Testis (tissue), 2 donors: ENCODE measurements at regions not wholly inside any gene's neighbourhood (a gene's known extent, or its start where the extent isn't known, plus 50 kb on each side); places are given as distances from the start of the nearest gene placed in this dataset.

Source experiments
- DNase-seq: peaks from one replicate; pipeline ENCODE4 v3.0.0-alpha.2; 2019
- H3K27ac ChIP-seq, 2 donors: fragments of 200-600 bp; sonication (generic); one replicate each; pipeline ENCODE4 v1.5.1; 2019
- H3K27me3 ChIP-seq: fragments of 200-600 bp; sonication (generic); one replicate; pipeline ENCODE4 v1.5.1; 2019
- H3K36me3 ChIP-seq: fragments of 200-600 bp; sonication (generic); one replicate; pipeline ENCODE4 v1.5.1; 2017; ENCODE audit warnings: low read depth; ENCODE audit errors: missing control alignments
- H3K4me1 ChIP-seq: fragments of 200-600 bp; sonication (generic); one replicate; pipeline ENCODE4 v1.5.1; 2019
- H3K4me3 ChIP-seq, 2 donors: fragments of 200-600 bp; sonication (generic); one replicate each; pipeline ENCODE4 v1.5.1; 2017 to 2019
- H3K9me3 ChIP-seq: fragments of 200-600 bp; sonication (generic); one replicate; pipeline ENCODE4 v1.5.1; 2017
- CTCF ChIP-seq, 3 experiments: fragments of 450-650 bp in 2 of 3; fragments of 200-600 bp in 1 of 3; sonication (generic) in 1 of 3; IDR thresholded peaks; one replicate each; pipeline ENCODE4 v1.5.1; 2016 to 2019; ENCODE audit warnings: antibody characterized with exemption in 3 of 3, mild to moderate bottlenecking in 2 of 3, moderate library complexity in 1 of 3
- POLR2A ChIP-seq: fragments of 450-650 bp; IDR thresholded peaks from one replicate; pipeline ENCODE4 v1.6.1; 2017; ENCODE audit warnings: antibody characterized with exemption, mild to moderate bottlenecking, moderate library complexity
- WGBS, 2 donors: methylation state at CpG; one replicate each; pipeline ENCODE4 v1.1.5; 2018; 5-methylcytosine and 5-hydroxymethylcytosine counted together
- intact Hi-C: fragments of 100-400 bp; cut with DNase I; formaldehyde crosslinking; loops from one replicate; pipeline ENCODE4 v1.15.1; 2023; ENCODE audit warnings: low total_unique reads

GRCh38 chr5:173742432-173742816 lies 126.0 kb upstream of the BOD1 start:
- no peaks in the 10 kb centered on the region for H3K27me3 ChIP-seq
- no peak overlapping the region for H3K27ac ChIP-seq
- no peak for DNase-seq
- no peaks in the 10 kb centered on the region for H3K4me1 ChIP-seq
- WGBS, 2 donors: 85 to 86% methylated on average over 3 of the region's 3 CpGs
- intact Hi-C loops: no loop called here
- no peaks in the 10 kb centered on the region for H3K36me3 ChIP-seq
- H3K4me3 ChIP-seq: no peak overlapping the region
- H3K9me3 ChIP-seq: no peaks in the 10 kb centered on the region
- no peak for TF ChIP-seq CTCF (IDR thresholded peaks at IDR 0.05)
- TF ChIP-seq POLR2A: no peak

GRCh38 chr5:173743641-173744343 lies 127.3 kb upstream of the BOD1 start:
- Histone ChIP-seq H3K9me3 (no peaks in the 10 kb centered on the region), H3K4me1 (no peaks in the 10 kb centered on the region), H3K27me3 (no peaks in the 10 kb centered on the region), H3K4me3 (no peak overlapping the region), H3K36me3 (no peaks in the 10 kb centered on the region), H3K27ac (no peak overlapping the region)
- no peak for DNase-seq
- intact Hi-C loops: no loop called here
- TF ChIP-seq CTCF (IDR thresholded peaks at IDR 0.05) (no peak), POLR2A (no peak)
- WGBS, 2 donors: 84 to 91% methylated on average over 9 of the region's 9 CpGs

- whole genome bisulfite sequencing, 2 donors: 67 to 70% methylated on average over 8 of the region's 8 CpGs
- no peak for DNase-seq
- intact Hi-C loops: no loop called here
- Histone ChIP-seq H3K4me1 (no peaks in the 10 kb centered on the region), H3K36me3 (no peaks in the 10 kb centered on the region), H3K9me3 (no peaks in the 10 kb centered on the region), H3K27ac (no peak overlapping the region), H3K27me3 (no peaks in the 10 kb centered on the region), H3K4me3 (no peak overlapping the region)
- no peak for TF ChIP-seq POLR2A
- TF ChIP-seq CTCF (IDR thresholded peaks at IDR 0.05): no peak
Measured at GRCh38 chr5:173744551-173744950, 128.1 kb upstream of the BOD1 start.

- DNase-seq: no peak
- no peaks in the 10 kb centered on the region for H3K9me3 ChIP-seq
- WGBS, 2 donors: 86 to 100% methylated on average over 1 to 4 of the region's 4 CpGs
- no peak overlapping the region for H3K4me3 ChIP-seq
- intact Hi-C loops: no loop called here
- H3K36me3 ChIP-seq: no peaks in the 10 kb centered on the region
- no peaks in the 10 kb centered on the region for H3K27me3 ChIP-seq
- no peaks in the 10 kb centered on the region for H3K4me1 ChIP-seq
- no peak for TF ChIP-seq POLR2A
- no peak overlapping the region for H3K27ac ChIP-seq
Measured at GRCh38 chr5:173745123-173745522, 128.7 kb upstream of the BOD1 start.

- intact Hi-C loops: no loop called here
- no peaks in the 10 kb centered on the region for H3K9me3 ChIP-seq
- TF ChIP-seq POLR2A: no peak
- TF ChIP-seq CTCF (IDR thresholded peaks at IDR 0.05): no peak
- DNase-seq: no peak
- H3K27ac ChIP-seq: no peak overlapping the region
- H3K36me3 ChIP-seq: no peaks in the 10 kb centered on the region
- no peaks in the 10 kb centered on the region for H3K4me1 ChIP-seq
- no peak overlapping the region for H3K4me3 ChIP-seq
- H3K27me3 ChIP-seq: no peaks in the 10 kb centered on the region
- WGBS, 2 donors: 90 to 91% methylated on average over 7 of the region's 7 CpGs
Measured at GRCh38 chr5:173745557-173745956, 129.1 kb upstream of the BOD1 start.
